Nephron progenitor cell (in vitro differentiated cells): ENCODE measurements at regions not wholly inside any gene's neighbourhood (a gene's known extent, or its start where the extent isn't known, plus 50 kb on each side); places are given as distances from the start of the nearest gene placed in this dataset.

ENCODE experiments used
- DNase-seq: peaks from one replicate; pipeline ENCODE4 v3.0.0; 2021
- H3K27ac Mint-ChIP-seq: 2 replicates; pipeline ENCODE4 v1.8.0; 2021; ENCODE audit warnings: mild to moderate bottlenecking, moderate library complexity, mixed read lengths
- H3K27me3 Mint-ChIP-seq: 2 replicates; pipeline ENCODE4 v1.8.0; 2021; ENCODE audit warnings: mild to moderate bottlenecking, low read depth, mixed read lengths; ENCODE audit not compliant: poor library complexity
- H3K36me3 Mint-ChIP-seq: 2 replicates; pipeline ENCODE4 v1.8.0; 2021; ENCODE audit warnings: low read depth, mixed read lengths
- H3K4me1 Mint-ChIP-seq: 2 replicates; pipeline ENCODE4 v1.8.0; 2021; ENCODE audit warnings: mixed read lengths
- H3K4me3 Mint-ChIP-seq: 2 replicates; pipeline ENCODE4 v1.8.0; 2021; ENCODE audit warnings: mild to moderate bottlenecking, moderate library complexity, mixed read lengths
- H3K9me3 Mint-ChIP-seq: 2 replicates; pipeline ENCODE4 v1.8.0; 2021; ENCODE audit warnings: mild to moderate bottlenecking, moderate library complexity, mixed read lengths
- TF ChIP-seq, protein P1 (sequence below): fragments of 200-600 bp; sonication (generic); IDR thresholded peaks from 2 replicates; pipeline ENCODE4 v1.5.0; 2021; ENCODE audit warnings: antibody characterized with exemption

DNA sequence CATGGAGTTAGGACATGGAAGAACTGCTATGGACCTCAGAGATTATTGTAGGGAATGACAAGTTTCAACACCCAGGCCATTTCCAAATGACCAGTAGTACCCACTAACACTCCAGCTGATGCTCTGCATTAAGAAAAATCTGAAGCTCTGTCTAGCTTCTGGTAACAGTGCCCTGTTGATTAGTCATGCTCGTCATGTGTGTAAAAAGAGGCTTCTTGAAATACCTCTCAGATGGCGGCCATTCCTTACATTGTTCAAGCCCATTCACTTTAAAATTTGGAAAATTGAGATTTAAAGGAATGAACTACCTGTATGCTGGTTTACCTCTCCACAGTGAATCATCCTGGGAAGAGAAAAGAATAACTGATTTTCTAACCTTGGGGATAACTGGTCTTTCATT, 527.9 kb upstream of the ARGLU1 start:
- no peak for DNase-seq
- TF ChIP-seq, protein P1, sequence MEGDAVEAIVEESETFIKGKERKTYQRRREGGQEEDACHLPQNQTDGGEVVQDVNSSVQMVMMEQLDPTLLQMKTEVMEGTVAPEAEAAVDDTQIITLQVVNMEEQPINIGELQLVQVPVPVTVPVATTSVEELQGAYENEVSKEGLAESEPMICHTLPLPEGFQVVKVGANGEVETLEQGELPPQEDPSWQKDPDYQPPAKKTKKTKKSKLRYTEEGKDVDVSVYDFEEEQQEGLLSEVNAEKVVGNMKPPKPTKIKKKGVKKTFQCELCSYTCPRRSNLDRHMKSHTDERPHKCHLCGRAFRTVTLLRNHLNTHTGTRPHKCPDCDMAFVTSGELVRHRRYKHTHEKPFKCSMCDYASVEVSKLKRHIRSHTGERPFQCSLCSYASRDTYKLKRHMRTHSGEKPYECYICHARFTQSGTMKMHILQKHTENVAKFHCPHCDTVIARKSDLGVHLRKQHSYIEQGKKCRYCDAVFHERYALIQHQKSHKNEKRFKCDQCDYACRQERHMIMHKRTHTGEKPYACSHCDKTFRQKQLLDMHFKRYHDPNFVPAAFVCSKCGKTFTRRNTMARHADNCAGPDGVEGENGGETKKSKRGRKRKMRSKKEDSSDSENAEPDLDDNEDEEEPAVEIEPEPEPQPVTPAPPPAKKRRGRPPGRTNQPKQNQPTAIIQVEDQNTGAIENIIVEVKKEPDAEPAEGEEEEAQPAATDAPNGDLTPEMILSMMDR, result no peak
- Mint-ChIP-seq H3K4me1 (peaks cover 22% of the 10 kb centered on the region), H3K27me3 (peaks cover 6% of the 10 kb centered on the region), H3K4me3 (no peak overlapping the region), H3K27ac (no peak overlapping the region), H3K9me3 (no peaks in the 10 kb centered on the region), H3K36me3 (no peaks in the 10 kb centered on the region)

DNA sequence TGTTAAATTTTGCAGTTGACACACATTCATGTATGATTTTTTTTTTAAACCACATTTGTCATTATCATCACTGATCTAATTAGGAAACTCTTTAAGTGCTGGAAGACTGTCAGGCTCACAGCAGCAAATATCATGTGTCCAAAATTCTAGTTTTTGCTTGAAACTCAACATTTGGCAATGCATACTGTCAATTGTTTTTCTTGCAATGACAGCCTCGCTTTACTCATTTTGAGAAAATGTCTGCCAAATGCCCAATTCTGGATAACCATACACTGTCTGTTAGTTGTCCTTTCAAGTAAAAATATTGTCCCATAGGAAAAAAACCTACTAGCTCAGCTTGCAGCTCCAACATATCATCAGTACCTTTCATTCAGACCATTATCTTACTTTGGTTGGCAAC, 523.9 kb upstream of the ARGLU1 start:
- TF ChIP-seq, protein P1, result no peak
- no peak for DNase-seq
- Mint-ChIP-seq H3K36me3 (no peaks in the 10 kb centered on the region), H3K4me3 (no peak overlapping the region), H3K9me3 (no peaks in the 10 kb centered on the region), H3K4me1 (no peaks in the 10 kb centered on the region), H3K27ac (no peak overlapping the region), H3K27me3 (peaks cover 9% of the 10 kb centered on the region)

DNA sequence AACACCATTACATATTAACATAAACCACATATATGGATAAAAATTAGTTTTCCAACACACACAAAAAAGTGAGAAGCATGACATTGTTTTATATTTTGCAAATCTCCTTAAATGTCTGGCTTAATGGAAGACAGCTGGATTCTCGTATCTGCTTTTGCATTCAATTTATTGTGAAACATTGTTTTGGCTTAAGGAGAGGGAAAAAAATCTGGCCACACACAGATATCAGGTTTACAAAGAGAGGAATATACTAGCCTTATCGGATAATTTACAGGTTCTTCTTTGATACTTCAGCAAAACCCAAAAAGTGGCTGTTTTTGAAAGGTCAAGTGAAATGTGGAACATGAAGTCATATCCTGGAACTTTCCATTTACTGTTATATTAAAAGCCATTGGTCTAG, 523.5 kb upstream of the ARGLU1 start:
- peaks cover 9% of the 10 kb centered on the region for H3K27me3 Mint-ChIP-seq
- TF ChIP-seq, protein P1, result no peak
- no peak for DNase-seq
- no peaks in the 10 kb centered on the region for H3K9me3 Mint-ChIP-seq
- no peak overlapping the region for H3K4me3 Mint-ChIP-seq
- no peak overlapping the region for H3K27ac Mint-ChIP-seq
- H3K4me1 Mint-ChIP-seq, result no peaks in the 10 kb centered on the region
- no peaks in the 10 kb centered on the region for H3K36me3 Mint-ChIP-seq

DNA sequence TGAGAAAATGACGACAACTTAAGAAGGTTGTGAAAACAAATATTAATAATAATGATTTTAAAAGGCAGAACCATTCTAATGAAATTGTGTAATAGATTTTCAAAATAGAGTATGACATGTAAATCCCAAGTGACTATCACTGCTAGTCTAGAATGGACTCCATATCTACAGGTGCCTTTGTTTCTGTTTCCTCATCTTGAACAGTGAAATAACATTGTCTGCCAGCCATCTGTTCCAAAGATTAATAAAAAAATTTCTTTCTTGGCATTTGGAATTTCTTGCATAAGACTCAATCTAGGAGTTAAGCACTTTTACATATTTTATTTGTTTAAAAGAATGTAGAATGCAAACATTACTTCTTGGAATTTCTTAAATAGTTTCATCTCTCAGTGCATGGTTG, 520.1 kb upstream of the ARGLU1 start:
- no peaks in the 10 kb centered on the region for H3K4me1 Mint-ChIP-seq
- no peak overlapping the region for H3K27ac Mint-ChIP-seq
- H3K27me3 Mint-ChIP-seq, result peaks cover 13% of the 10 kb centered on the region
- H3K4me3 Mint-ChIP-seq, result no peak overlapping the region
- TF ChIP-seq, protein P1, result no peak
- DNase-seq, result no peak
- no peaks in the 10 kb centered on the region for H3K9me3 Mint-ChIP-seq
- H3K36me3 Mint-ChIP-seq, result no peaks in the 10 kb centered on the region

DNA sequence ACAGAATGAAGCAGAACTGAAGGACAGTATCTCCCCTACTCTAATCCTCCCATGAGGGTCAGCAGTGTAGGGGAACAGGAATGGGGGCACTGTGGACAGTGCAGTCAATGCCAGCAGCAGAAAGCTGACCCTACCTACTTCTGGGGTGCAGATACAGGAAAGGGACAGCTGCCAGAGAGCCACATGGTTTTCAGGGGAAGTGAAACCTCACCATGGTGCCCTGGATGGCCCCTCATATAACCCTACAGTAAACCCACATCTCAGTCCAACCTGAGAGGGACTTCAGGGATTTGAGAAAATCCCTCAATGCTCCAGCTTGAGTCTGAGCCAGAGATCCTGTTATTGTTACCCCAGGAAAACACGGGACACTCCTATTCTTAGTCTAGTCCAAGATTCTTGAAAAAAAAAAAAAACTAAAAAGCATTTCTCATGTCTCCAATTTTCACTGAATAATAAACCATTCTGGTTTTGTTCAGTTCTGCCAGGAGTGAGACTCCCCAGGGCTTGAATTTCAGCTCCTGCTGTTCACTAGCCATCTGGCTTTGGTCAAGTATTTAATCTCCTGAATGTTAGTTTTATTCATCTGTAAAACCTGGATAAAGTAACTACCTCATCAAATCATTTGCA, 511.6 kb upstream of the ARGLU1 start:
- no peak overlapping the region for H3K4me3 Mint-ChIP-seq
- TF ChIP-seq, protein P1, result no peak
- H3K27ac Mint-ChIP-seq, result no peak overlapping the region
- peaks cover 11% of the 10 kb centered on the region for H3K36me3 Mint-ChIP-seq
- no peak for DNase-seq
- H3K27me3 Mint-ChIP-seq, result peaks cover 9% of the 10 kb centered on the region
- no peaks in the 10 kb centered on the region for H3K4me1 Mint-ChIP-seq
- peaks cover 15% of the 10 kb centered on the region for H3K9me3 Mint-ChIP-seq

DNA sequence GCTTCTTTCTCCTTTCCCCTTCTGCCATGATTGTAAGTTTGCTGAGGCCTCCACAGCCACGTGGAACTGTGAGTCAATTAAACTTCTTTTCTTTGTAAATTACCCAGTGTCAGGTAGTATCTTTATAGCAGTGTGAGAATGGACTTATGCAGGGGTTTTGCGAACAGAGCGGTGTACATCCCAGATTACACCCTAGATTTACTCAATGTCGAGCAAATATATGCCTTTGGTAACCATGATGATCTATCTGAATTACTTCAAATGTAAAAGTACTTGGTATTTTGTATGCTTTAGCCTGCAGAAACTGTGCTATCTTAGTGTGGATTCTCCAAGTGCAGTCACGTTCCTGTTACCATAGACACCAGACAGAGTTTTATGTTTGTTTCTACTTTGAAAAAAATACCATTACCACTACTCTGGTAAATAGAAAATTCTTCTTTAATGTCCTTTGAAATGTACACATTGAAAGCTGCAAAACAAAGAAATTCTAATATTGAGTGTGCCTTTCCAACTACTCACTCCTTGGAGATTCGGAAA, 510.4 kb upstream of the ARGLU1 start:
- TF ChIP-seq, protein P1, result no peak
- Mint-ChIP-seq H3K4me3 (no peak overlapping the region), H3K27ac (no peak overlapping the region), H3K4me1 (no peaks in the 10 kb centered on the region), H3K36me3 (peaks cover 14% of the 10 kb centered on the region), H3K27me3 (peaks cover 7% of the 10 kb centered on the region), H3K9me3 (peaks cover 22% of the 10 kb centered on the region)
- no peak for DNase-seq
